K562 (cell line): ENCODE measurements at regions not wholly inside any gene's neighbourhood (a gene's known extent, or its start where the extent isn't known, plus 50 kb on each side); places are given as distances from the start of the nearest gene placed in this dataset.

ENCODE experiments used
- ATAC-seq: fragments of 200-7000 bp; cut with Tn5 transposase; 3 replicates; pipeline ENCODE4 v1.9.1; 2020; ENCODE audit warnings: moderate library complexity
- BruUV-seq: library from RNA; stranded (reverse); fragments of 400-500 nt; replicated peaks from 2 replicates; lab custom pipeline; 2021; lab: Mats Ljungman, UMichigan
- CTCF ChIA-PET: fragments of 300-600 bp; formaldehyde crosslinking; extraction: SDS; loops from one replicate; lab custom pipeline; 2021; ENCODE audit warnings: low intra/inter-chr PET ratio; lab: Yijun Ruan, JAX
- POLR2A ChIA-PET: fragments of 300-600, 350-650 bp; sonication (Branson Sonifier 250); formaldehyde crosslinking; extraction: SDS; loops from one replicate; lab custom pipeline; 2021; ENCODE audit warnings: antibody characterized with exemption, inconsistent platforms; lab: Yijun Ruan, JAX
- DNase-seq, 4 experiments: peaks; one replicate each; pipeline versions ENCODE4 v3.0.0 to v3.0.0-alpha.2; 2011 to 2018; ENCODE audit warnings: low spot score in 3 of 4, mixed read lengths in 3 of 4; ENCODE audit errors: extremely low read depth in 1 of 4
- FAIRE-seq: peaks from 2 replicates; lab custom pipeline; 2011; peaks lifted over from hg19 to GRCh38; lab: Jason Lieb, UNC
- H2AFZ ChIP-seq: 2 replicates; pipeline ENCODE4 v1.6.0; 2011; ENCODE audit warnings: low read depth, low read length, control low read depth, inconsistent platforms
- H3K27ac ChIP-seq: fragments of 200-600 bp; 3 replicates; pipeline ENCODE4 v1.8.0; 2011; ENCODE audit warnings: low read depth, mild to moderate bottlenecking, control low read depth, inconsistent platforms, low read length, moderate library complexity, mixed read lengths; ENCODE audit errors: extremely low read depth
- H3K27me3 ChIP-seq, 2 experiments: fragments of 300-600 bp in 1 of 2; 2 replicates in 1 of 2; 3 replicates in 1 of 2; pipeline versions ENCODE4 v1.6.0 to v1.8.0; 2011; ENCODE audit warnings: inconsistent platforms in 2 of 2, low read length in 2 of 2, mild to moderate bottlenecking in 1 of 2, mixed read lengths in 1 of 2, moderate library complexity in 1 of 2; ENCODE audit not compliant: control insufficient read depth in 2 of 2, insufficient read depth in 2 of 2
- H3K36me3 ChIP-seq: fragments of 300-600 bp; 3 replicates; pipeline ENCODE4 v1.8.0; 2011; ENCODE audit warnings: mild to moderate bottlenecking, low read length, inconsistent platforms; ENCODE audit not compliant: control insufficient read depth, insufficient read depth
- H3K4me1 ChIP-seq, 2 experiments: fragments of 200-600 bp in 1 of 2; replicated peaks in 1 of 2; 2 replicates in 1 of 2; 3 replicates in 1 of 2; pipeline versions ENCODE4 v1.5.1 to v1.8.0; 2011; ENCODE audit warnings: inconsistent platforms in 2 of 2, low read length in 2 of 2, mild to moderate bottlenecking in 1 of 2, mixed read lengths in 1 of 2, moderate library complexity in 1 of 2; ENCODE audit not compliant: control insufficient read depth in 2 of 2, insufficient read depth in 2 of 2
- H3K4me2 ChIP-seq: 2 replicates; pipeline ENCODE4 v1.6.1; 2011; ENCODE audit warnings: low read length, control low read depth, inconsistent platforms, mixed read lengths; ENCODE audit not compliant: insufficient read depth
- H3K4me3 ChIP-seq: fragments of 200-600 bp; sonication (generic), shearing (Covaris generic); 2 replicates; pipeline ENCODE4 v1.5.1; 2016; ENCODE audit warnings: control low read depth, inconsistent platforms
- H3K79me2 ChIP-seq: fragments of 200-600 bp; 3 replicates; pipeline ENCODE4 v1.8.0; 2011; ENCODE audit warnings: low read length, inconsistent platforms; ENCODE audit not compliant: control insufficient read depth, insufficient read depth
- H3K9ac ChIP-seq, 2 experiments: 2 replicates each; pipeline versions ENCODE4 v1.6.0 to v1.6.1; 2011; ENCODE audit warnings: low read depth in 2 of 2, low read length in 2 of 2, control low read depth in 1 of 2, inconsistent platforms in 1 of 2, mild to moderate bottlenecking in 1 of 2, mixed read lengths in 1 of 2; ENCODE audit not compliant: insufficient read depth in 1 of 2
- H3K9me1 ChIP-seq: one replicate; pipeline ENCODE4 v1.6.0; 2011; ENCODE audit warnings: inconsistent platforms, mild to moderate bottlenecking, low read length, moderate library complexity; ENCODE audit not compliant: control insufficient read depth, insufficient read depth
- H3K9me3 ChIP-seq: replicated peaks from 2 replicates; pipeline ENCODE4 v1.5.1; 2011; ENCODE audit warnings: low read depth, low read length, inconsistent platforms; ENCODE audit not compliant: control insufficient read depth, insufficient read depth
- H4K20me1 ChIP-seq: replicated peaks from 2 replicates; pipeline ENCODE4 v1.6.1; 2011; ENCODE audit warnings: low read length, inconsistent platforms, mixed read lengths; ENCODE audit not compliant: control insufficient read depth, insufficient read depth
- ETS2 ChIP-seq: IDR thresholded peaks from 2 replicates; pipeline ENCODE4 v1.6.1; 2016; ENCODE audit warnings: borderline replicate concordance, missing genetic modification characterization, mild to moderate bottlenecking, moderate library complexity, missing compliant biosample characterization; ENCODE audit not compliant: poor library complexity, severe bottlenecking
- JUNB ChIP-seq: fragments of 450-650 bp; formaldehyde crosslinking; conservative IDR thresholded peaks from 2 replicates; pipeline ENCODE4 v1.4.0; 2020; ENCODE audit warnings: mild to moderate bottlenecking
- MXD1 ChIP-seq: fragments of 250-450 bp; sonication (Bioruptor Pico); IDR thresholded peaks from 2 replicates; pipeline ENCODE4 v1.8.0; 2021; ENCODE audit warnings: borderline replicate concordance, mild to moderate bottlenecking, moderate library complexity; ENCODE audit not compliant: poor library complexity, severe bottlenecking
- RBM39 ChIP-seq: fragments of 200-400 bp; formaldehyde crosslinking; optimal IDR thresholded peaks from 2 replicates; pipeline ENCODE3; 2018; ENCODE audit warnings: low read depth, low read length
- ZFP30 ChIP-seq: fragments of 250-450 bp; sonication (Bioruptor Pico); IDR thresholded peaks from 2 replicates; pipeline ENCODE4 v1.8.0; 2022; ENCODE audit warnings: moderate library complexity, mild to moderate bottlenecking, inconsistent platforms, borderline replicate concordance
- ZNF274 ChIP-seq: IDR thresholded peaks from 2 replicates; pipeline ENCODE4 v1.6.1; 2011; ENCODE audit warnings: low read depth, mild to moderate bottlenecking, low read length, moderate library complexity, borderline replicate concordance
- ZNF444 ChIP-seq: fragments of 250-450 bp; sonication (Bioruptor Pico); IDR thresholded peaks from 2 replicates; pipeline ENCODE4 v1.4.0; 2020; ENCODE audit warnings: mild to moderate bottlenecking, moderate library complexity
- WGBS: fragments of 100-300 bp; shearing (Covaris generic); methylation state at CpG from one replicate; pipeline ENCODE4 v1.1.6; 2016; ENCODE audit warnings: low coverage, mixed read lengths; ENCODE audit not compliant: insufficient coverage; ENCODE audit errors: missing lambda C conversion rate; 5-methylcytosine and 5-hydroxymethylcytosine counted together
- in situ Hi-C: fragments of 300-500 bp; cut with MboI; formaldehyde crosslinking; loops from 4 replicates; pipeline ENCODE4 v1.15.0; 2018; ENCODE audit warnings: inconsistent platforms, mixed read lengths
- intact Hi-C: fragments of 100-400 bp; cut with micrococcal nuclease; formaldehyde crosslinking; loops from 2 replicates; pipeline ENCODE4 v1.14.2; 2022
- TF ChIP-seq, protein P1 (sequence below): fragments of 250-450 bp; sonication (Bioruptor Pico); IDR thresholded peaks from 2 replicates; pipeline ENCODE4 v1.8.0; 2021; ENCODE audit warnings: mild to moderate bottlenecking, moderate library complexity

GRCh38 chr4:29375716-29376115 lies 1344.5 kb upstream of the PCDH7 start:
- H3K27ac ChIP-seq, result no peak overlapping the region
- FAIRE-seq (no peak), ATAC-seq (no peak), DNase-seq (no peak)
- no peak overlapping the region for H3K9ac ChIP-seq
- H3K9me3 ChIP-seq, result no peaks in the 10 kb centered on the region
- in situ Hi-C loops (no loop called here), intact Hi-C loops (no loop called here)
- H3K27me3 ChIP-seq, result no peaks in the 10 kb centered on the region
- WGBS, result 0% methylated on average over 1 of the region's 1 CpG
- no TSS peak for BruUV-seq
- H3K4me2 ChIP-seq, result no peak overlapping the region
- H3K36me3 ChIP-seq, result no peaks in the 10 kb centered on the region
- no peaks in the 10 kb centered on the region for H3K4me1 ChIP-seq
- TF ChIP-seq, protein P1, sequence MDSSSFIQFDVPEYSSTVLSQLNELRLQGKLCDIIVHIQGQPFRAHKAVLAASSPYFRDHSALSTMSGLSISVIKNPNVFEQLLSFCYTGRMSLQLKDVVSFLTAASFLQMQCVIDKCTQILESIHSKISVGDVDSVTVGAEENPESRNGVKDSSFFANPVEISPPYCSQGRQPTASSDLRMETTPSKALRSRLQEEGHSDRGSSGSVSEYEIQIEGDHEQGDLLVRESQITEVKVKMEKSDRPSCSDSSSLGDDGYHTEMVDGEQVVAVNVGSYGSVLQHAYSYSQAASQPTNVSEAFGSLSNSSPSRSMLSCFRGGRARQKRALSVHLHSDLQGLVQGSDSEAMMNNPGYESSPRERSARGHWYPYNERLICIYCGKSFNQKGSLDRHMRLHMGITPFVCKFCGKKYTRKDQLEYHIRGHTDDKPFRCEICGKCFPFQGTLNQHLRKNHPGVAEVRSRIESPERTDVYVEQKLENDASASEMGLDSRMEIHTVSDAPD (CRISPR knock-in tag), result no peak
- TF ChIP-seq JUNB, result no peak
- no peak for TF ChIP-seq ETS2 (tag)
- TF ChIP-seq ZNF274, result no peak
- no peak for TF ChIP-seq ZNF444
- TF ChIP-seq RBM39, result no peak
- TF ChIP-seq MXD1, result no peak
- no peak for TF ChIP-seq ZFP30
- H3K9me1 ChIP-seq, result no peaks in the 10 kb centered on the region
- ChIA-PET POLR2A (no interaction called here), CTCF (no interaction called here)
- H3K4me3 ChIP-seq, result no peak overlapping the region
- H3K79me2 ChIP-seq, result no peaks in the 10 kb centered on the region
- no peaks in the 10 kb centered on the region for H4K20me1 ChIP-seq
- no peak overlapping the region for H2AFZ ChIP-seq
